AG09319 (cell line): ENCODE measurements at regions not wholly inside any gene's neighbourhood (a gene's known extent, or its start where the extent isn't known, plus 50 kb on each side); places are given as distances from the start of the nearest gene placed in this dataset.

Experiments used
- DNase-seq: peaks from one replicate; pipeline ENCODE4 v3.0.0-alpha.2; 2010; ENCODE audit warnings: low read depth; ENCODE audit errors: extremely low read depth
- CTCF ChIP-seq: IDR thresholded peaks from 2 replicates; pipeline ENCODE4 v1.5.1; 2011; ENCODE audit warnings: low read depth, mild to moderate bottlenecking, inconsistent platforms, low read length, moderate library complexity

GRCh38 chr6:168226902-168227318 is 92.7 kb downstream of the DACT2 start:
- TF ChIP-seq CTCF: no peak
- DNase-seq: no peak

- TF ChIP-seq CTCF: no peak
- no peak for DNase-seq
Observed at GRCh38 chr6:168226061-168226752, 93.4 kb downstream of the DACT2 start.

- TF ChIP-seq CTCF: no peak
- no peak for DNase-seq
Observed at GRCh38 chr6:168225471-168225911, 94.1 kb downstream of the DACT2 start.

- no peak for DNase-seq
- TF ChIP-seq CTCF: no peak
Observed at GRCh38 chr6:168223755-168224154, 95.8 kb downstream of the DACT2 start.

- no peak for DNase-seq
- TF ChIP-seq CTCF: no peak
Observed at GRCh38 chr6:168223150-168223549, 96.4 kb downstream of the DACT2 start.

GRCh38 chr6:168222115-168223043 is 97.2 kb downstream of the DACT2 start:
- no peak for DNase-seq
- no peak for TF ChIP-seq CTCF

GRCh38 chr6:168221497-168222079 is 98.0 kb downstream of the DACT2 start:
- DNase-seq: no peak
- no peak for TF ChIP-seq CTCF
